CD4-positive, alpha-beta T cell treated with Interleukin-4 for 4 hours (primary cell): ENCODE measurements at regions not wholly inside any gene's neighbourhood (a gene's known extent, or its start where the extent isn't known, plus 50 kb on each side); places are given as distances from the start of the nearest gene placed in this dataset.
"Not testable (repeated sequence)": the region's sequence is repeated elsewhere in the genome, so short reads cannot be mapped to it uniquely, and the experiment has no call there.

ENCODE experiments used
- DNase-seq: peaks from one replicate; pipeline ENCODE4 v3.0.0-alpha.2; 2020

- DNase-seq, result no peak
Measured at GRCh38 chr3:94612631-94613030, 549.8 kb downstream of the NSUN3 start.

GRCh38 chr3:94614192-94614591 lies 551.3 kb downstream of the NSUN3 start:
- no peak for DNase-seq

DNA sequence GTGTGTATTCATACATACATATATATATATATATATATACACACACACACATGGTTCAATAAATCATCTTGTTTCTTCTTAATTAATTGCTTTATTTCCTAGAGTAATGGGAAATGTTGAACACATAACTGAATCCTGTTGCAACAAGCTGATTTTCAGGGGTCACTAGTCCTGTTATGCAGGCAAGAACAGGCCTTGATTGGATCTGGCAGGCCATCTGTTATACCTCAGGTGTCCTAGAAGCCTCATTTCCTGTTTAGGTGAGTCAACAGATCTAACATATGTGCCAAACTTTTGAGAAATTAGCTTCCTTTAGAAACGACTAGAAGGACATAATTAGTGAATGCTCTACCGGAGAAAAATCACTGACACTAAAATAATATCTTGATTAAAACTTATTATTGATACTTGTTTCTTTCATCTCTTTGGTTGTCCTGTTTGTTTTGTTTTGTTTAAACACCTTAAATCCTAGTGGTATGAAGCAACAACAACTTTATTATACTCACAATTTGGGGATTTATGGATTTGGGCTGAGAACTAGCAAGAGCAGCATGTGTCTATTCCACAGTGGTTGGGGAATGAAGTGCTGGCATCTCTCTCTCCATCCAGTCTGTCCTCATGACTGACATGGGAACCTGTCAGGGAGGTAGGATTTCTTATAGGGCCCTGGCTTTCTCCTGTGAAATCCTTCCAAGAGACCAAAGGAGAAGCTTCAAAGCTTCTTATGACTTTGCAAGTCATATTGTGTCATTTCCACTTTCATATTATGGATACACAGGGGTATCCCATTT lies 552.6 kb downstream of the NSUN3 start:
- DNase-seq, result no peak

GRCh38 chr3:94616833-94617232 lies 554.0 kb downstream of the NSUN3 start:
- DNase-seq, result no peak

DNA sequence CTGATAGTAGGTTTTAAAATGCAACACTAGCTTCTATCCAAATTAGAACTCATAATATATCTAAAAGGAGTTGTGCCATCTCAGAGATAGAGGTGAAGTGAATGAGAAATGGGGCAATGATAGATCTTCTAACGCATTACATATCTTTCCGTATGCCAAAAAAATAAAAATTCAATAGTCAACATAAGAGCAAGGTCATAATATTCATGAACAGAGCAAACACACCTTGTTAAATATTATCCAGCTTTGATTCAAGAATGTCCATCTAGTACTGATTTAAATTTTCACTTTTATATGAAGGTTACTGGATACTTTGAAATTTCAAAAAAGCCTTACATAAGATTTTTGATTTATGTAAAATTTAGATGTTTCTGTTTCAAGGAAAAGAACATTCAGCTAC lies 554.5 kb downstream of the NSUN3 start:
- DNase-seq, result no peak

DNA sequence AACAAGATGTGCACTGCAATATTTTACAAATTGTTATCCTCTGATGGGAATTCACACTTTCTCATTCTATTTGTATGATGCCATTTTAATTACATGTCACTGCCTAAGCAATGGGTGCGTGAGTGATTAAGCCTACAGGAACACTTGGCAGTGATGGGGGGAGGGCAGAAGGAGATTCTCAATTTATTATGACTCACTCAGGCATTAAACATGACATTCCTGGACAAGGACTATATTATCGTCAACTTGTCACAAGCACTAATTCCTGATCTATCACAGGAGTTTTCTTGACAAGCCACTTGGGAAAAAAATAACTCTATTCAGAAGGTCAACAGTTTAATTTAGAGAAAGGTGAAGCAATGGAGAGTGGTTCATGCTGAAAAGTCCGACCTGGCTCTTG lies 556.8 kb downstream of the NSUN3 start:
- DNase-seq, result no peak

GRCh38 chr3:94626573-94626972 lies 563.7 kb downstream of the NSUN3 start:
- DNase-seq, result no peak

DNA sequence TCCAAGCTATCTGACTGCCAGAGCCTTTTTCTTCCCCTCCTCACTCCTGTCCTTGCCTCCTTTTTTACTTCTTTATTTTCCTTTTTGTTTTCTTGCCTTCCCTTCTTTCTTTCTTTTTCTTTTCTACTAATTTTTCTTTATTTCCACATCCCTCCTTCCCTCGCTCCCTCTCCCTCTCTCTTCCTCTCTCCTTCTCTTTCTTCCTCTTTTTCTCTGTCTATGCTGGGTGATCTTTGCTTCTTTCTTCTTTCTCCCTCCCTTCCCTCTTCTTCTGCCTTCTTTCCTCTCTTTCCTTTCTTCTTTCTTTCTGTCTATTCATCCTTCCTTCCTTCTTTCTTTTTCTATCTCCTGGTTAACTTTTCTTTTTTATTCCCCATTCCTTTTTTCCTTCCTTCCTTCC lies 564.8 kb downstream of the NSUN3 start:
- no peak for DNase-seq

GRCh38 chr3:94643400-94643799 lies 580.5 kb downstream of the NSUN3 start:
- DNase-seq, result no peak

- no peak for DNase-seq
Measured at GRCh38 chr3:94645790-94646189, 582.9 kb downstream of the NSUN3 start.

DNA sequence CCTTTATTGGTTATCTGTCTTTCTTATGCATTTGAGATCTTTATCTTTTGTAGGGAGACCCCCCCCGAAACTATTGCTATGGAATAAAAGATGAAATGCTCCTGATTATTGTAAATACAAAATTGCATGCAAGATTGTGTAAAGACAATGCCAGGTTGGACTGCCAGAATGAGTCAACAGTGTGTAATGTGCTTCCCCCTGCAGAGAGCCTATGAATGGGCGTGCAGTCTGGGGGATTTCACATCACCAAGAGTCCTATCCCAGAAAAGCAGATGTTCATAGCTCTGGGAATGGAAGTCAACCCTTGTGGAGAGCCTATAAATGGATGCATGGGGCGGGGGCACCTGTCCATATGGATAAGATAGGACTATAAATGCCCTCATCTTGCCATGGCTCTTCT lies 584.3 kb downstream of the NSUN3 start:
- DNase-seq, result no peak

DNA sequence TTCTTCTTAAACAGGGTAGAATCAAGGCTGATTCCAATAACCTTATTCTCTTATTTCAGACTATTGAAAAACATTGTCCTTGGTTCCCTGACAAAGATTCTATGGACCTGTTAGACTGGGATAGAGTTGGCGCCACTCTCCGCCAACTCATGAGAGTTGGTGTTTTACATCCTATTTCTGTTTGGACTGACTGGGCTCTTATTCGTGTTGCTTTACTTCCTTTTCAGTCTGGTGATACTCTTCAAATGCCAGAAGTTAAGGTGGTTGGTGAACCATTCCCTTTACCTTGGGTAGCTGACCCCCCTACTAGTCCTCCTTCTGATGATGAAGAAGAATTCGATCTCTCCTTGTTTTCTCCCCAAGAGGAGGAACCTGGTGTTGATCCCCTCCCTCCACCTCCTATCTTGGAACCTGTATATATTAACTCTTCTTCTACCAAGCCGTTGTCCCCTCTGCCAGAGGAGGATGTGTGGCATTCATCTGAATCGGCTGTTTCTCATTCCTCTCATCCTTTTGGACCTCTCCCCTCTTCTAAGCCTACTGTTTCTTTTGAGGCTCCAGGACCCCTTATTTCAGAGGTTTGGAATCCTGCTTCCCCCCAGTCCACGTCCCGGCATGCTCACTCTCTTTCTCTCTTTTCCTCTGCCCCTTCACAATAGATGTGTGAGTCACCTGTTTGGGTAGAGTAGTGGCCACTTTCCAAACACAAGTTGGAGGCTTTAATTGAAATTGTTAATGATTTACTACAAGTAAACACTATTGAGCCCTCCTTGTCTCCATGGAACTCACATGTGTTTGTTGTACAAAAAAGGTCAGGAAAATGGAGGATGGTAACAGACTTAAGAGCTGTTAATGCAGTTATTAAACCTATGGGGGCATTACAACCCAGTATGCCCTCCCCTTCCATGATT lies 585.7 kb downstream of the NSUN3 start:
- DNase-seq, result not testable (repeated sequence)

DNA sequence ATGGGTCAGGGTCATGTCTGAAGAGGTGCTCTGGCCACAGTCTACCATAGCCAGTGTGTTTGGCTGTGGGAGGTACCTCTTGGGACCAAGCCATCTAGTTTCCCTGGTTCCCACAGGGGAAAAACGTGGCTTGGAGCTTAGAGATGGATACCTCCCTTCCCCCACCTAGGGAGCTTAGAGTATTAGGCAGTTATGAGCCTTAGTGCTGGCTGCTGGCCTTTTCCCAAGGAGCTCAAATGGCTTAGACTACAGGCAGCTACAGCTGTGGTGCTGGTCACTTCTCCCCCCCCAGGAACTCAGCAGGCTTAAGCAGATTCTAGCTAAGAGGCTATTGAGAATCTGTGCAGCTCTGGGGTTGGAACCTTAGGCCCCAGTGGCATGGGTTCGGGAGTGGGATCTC lies 591.2 kb downstream of the NSUN3 start:
- DNase-seq, result no peak

DNA sequence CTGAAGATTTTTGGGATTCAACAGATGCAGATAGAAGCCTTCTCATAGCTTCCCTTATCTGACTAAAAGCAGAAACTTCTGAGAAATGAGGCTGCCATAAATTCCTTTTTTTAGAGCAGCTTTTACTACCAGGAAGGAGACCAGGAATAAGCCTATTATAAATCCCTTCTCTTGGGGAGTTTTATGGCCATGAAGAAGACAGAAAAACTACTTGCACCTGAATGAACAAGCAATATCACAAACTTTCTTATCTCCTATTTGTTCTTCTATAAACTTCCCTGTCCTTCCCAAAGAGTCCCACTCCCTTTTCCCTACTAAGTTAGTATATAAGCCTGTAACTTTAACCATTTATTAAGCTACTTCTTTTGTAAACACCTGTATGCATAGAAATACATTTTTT lies 603.1 kb downstream of the NSUN3 start:
- no peak for DNase-seq

- no peak for DNase-seq
Measured at GRCh38 chr3:94671078-94671477, 608.2 kb downstream of the NSUN3 start.

GRCh38 chr3:94673876-94674275 lies 611.0 kb downstream of the NSUN3 start:
- DNase-seq, result no peak

GRCh38 chr3:94686208-94686607 lies 623.3 kb downstream of the NSUN3 start:
- DNase-seq, result no peak

GRCh38 chr3:94693997-94694640 lies 631.3 kb downstream of the NSUN3 start:
- no peak for DNase-seq

- no peak for DNase-seq
Measured at GRCh38 chr3:94694894-94695293, 632.0 kb downstream of the NSUN3 start.

DNA sequence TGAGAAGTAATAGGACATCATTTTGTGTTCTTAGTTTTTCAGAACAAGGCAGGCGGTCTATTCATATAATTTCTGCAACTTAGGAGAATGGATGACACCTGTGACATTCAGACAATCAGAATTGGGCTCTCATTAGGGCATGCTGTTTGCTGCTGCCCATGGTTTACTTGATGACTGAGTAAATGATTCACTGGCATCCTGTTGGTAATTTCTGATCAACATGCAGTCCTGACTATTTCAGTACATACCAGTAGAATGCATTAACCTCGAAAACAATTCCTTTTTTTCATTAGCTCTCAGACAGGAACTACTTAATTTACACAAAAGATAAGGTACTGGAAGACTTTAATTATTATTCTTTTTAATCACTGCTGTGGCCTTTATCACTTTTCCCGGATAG lies 641.6 kb downstream of the NSUN3 start:
- DNase-seq, result no peak

GRCh38 chr3:94709249-94709902 lies 646.5 kb downstream of the NSUN3 start:
- no peak for DNase-seq

- DNase-seq, result no peak
Measured at GRCh38 chr3:94714194-94714593, 651.3 kb downstream of the NSUN3 start.
